Transverse colon (tissue), 4 donors: ENCODE measurements at regions not wholly inside any gene's neighbourhood (a gene's known extent, or its start where the extent isn't known, plus 50 kb on each side); places are given as distances from the start of the nearest gene placed in this dataset.

Experiments
- DNase-seq: peaks from one replicate; pipeline ENCODE4 v3.0.0-alpha.2; 2019
- H3K27ac ChIP-seq, 4 donors: fragments of 200-600 bp; sonication (generic); 2 replicates each; pipeline ENCODE4 v1.5.1; 2016 to 2018; ENCODE audit warnings: inconsistent platforms in 4 of 4
- H3K27me3 ChIP-seq: fragments of 200-600 bp; sonication (generic); 2 replicates; pipeline ENCODE4 v1.5.1; 2017; ENCODE audit warnings: inconsistent platforms
- H3K36me3 ChIP-seq, 4 donors: fragments of 200-600 bp; sonication (generic); 2 replicates each; pipeline ENCODE4 v1.5.1; 2017 to 2019; ENCODE audit warnings: inconsistent platforms in 4 of 4
- H3K4me1 ChIP-seq, 4 donors: fragments of 200-600 bp; sonication (generic); 2 replicates each; pipeline ENCODE4 v1.5.1; 2017 to 2020; ENCODE audit warnings: inconsistent platforms in 4 of 4
- H3K4me3 ChIP-seq, 4 donors: fragments of 200-600 bp; sonication (generic); 1 replicate in 1 of 4; 2 replicates in 3 of 4; pipeline versions ENCODE4 v1.5.1 to v1.6.1; 2017 to 2019; ENCODE audit warnings: inconsistent platforms in 4 of 4
- H3K9me3 ChIP-seq, 2 donors: fragments of 200-600 bp; sonication (generic); 2 replicates each; pipeline ENCODE4 v1.5.1; 2017 to 2019; ENCODE audit warnings: inconsistent platforms in 2 of 2
- CTCF ChIP-seq, 5 experiments: fragments of 200-600 bp in 3 of 5; fragments of 450-650 bp in 2 of 5; sonication (generic) in 3 of 5; IDR thresholded peaks; 1 replicate in 2 of 5; 2 replicates in 3 of 5; pipeline ENCODE4 v1.5.1; 2016 to 2017; ENCODE audit warnings: antibody characterized with exemption in 5 of 5, inconsistent platforms in 3 of 5, mild to moderate bottlenecking in 2 of 5, moderate library complexity in 1 of 5
- EP300 ChIP-seq: sonication (generic); formaldehyde crosslinking; IDR thresholded peaks from one replicate; pipeline ENCODE4 v1.6.1; 2017; ENCODE audit warnings: antibody characterized with exemption, low read depth
- POLR2A ChIP-seq: fragments of 450-650 bp; IDR thresholded peaks from one replicate; pipeline ENCODE4 v1.6.1; 2016; ENCODE audit warnings: antibody characterized with exemption, mild to moderate bottlenecking, moderate library complexity
- POLR2AphosphoS5 ChIP-seq, 3 donors: sonication (generic); formaldehyde crosslinking; IDR thresholded peaks; one replicate each; pipeline ENCODE4 v1.6.1; 2016; ENCODE audit warnings: antibody characterized with exemption in 3 of 3
- WGBS, 2 donors: methylation state at CpG; one replicate each; pipeline ENCODE4 v1.1.5; 2018; ENCODE audit warnings: low coverage in 1 of 2; 5-methylcytosine and 5-hydroxymethylcytosine counted together
- in situ Hi-C, 4 donors: fragments of 200-750 bp; cut with MboI; loops; one replicate each; pipeline versions ENCODE4 v1.15.0 to v1.15.1; 2017; ENCODE audit warnings: low sequenced_read_pairs in 3 of 4, low pct_ligation_motif_present in 1 of 4, low pct_unique_long_range_greater_than_20kb in 1 of 4
- intact Hi-C: fragments of 100-400 bp; cut with DNase I; formaldehyde crosslinking; loops from one replicate; pipeline ENCODE4 v1.15.1; 2023; ENCODE audit warnings: low total_unique reads

GRCh38 chr4:3668825-3669552 lies 97.2 kb upstream of the ADRA2C start:
- DNase-seq, result no peak
- intact Hi-C loops, result no loop called here

GRCh38 chr4:3667258-3667657 lies 98.9 kb upstream of the ADRA2C start:
- Histone ChIP-seq H3K36me3 (no peaks in the 10 kb centered on the region), H3K4me1 (no peaks in the 10 kb centered on the region), H3K27ac (no peak overlapping the region), H3K27me3 (no peaks in the 10 kb centered on the region), H3K4me3 (no peak overlapping the region), H3K9me3 (no peaks in the 10 kb centered on the region)
- TF ChIP-seq POLR2AphosphoS5 (IDR thresholded peaks at IDR 0.05) (no peak), POLR2A (no peak), CTCF (IDR thresholded peaks at IDR 0.05) (no peak), EP300 (no peak)
- WGBS, 2 donors, result 79 to 100% methylated on average over 1 to 7 of the region's 7 CpGs
- in situ Hi-C loops, result no loop called here
- intact Hi-C loops, result no loop called here
- DNase-seq, result no peak

More at GRCh38 chr4:3668825-3669552, 97.2 kb upstream of the ADRA2C start:
- WGBS, 2 donors, result 87% methylated on average over 26 of the region's 27 CpGs; no CpG with 5 or more reads in 1 of the 2 donors
- Histone ChIP-seq H3K4me3 (no peak overlapping the region), H3K27me3 (no peaks in the 10 kb centered on the region), H3K4me1 (no peaks in the 10 kb centered on the region), H3K9me3 (no peaks in the 10 kb centered on the region), H3K27ac (no peak overlapping the region), H3K36me3 (no peaks in the 10 kb centered on the region)
- in situ Hi-C loops, result no loop called here
- TF ChIP-seq EP300 (no peak), POLR2A (no peak), CTCF (IDR thresholded peaks at IDR 0.05) (no peak), POLR2AphosphoS5 (IDR thresholded peaks at IDR 0.05) (no peak)

- no peaks in the 10 kb centered on the region for H3K9me3 ChIP-seq
- no peaks in the 10 kb centered on the region for H3K27me3 ChIP-seq
- no peaks in the 10 kb centered on the region for H3K4me1 ChIP-seq
- in situ Hi-C loops, result no loop called here
- no peak for DNase-seq
- no peaks in the 10 kb centered on the region for H3K36me3 ChIP-seq
- intact Hi-C loops, result no loop called here
- H3K4me3 ChIP-seq, result no peak overlapping the region
- TF ChIP-seq EP300, result no peak
- TF ChIP-seq CTCF (IDR thresholded peaks at IDR 0.05), result no peak
- TF ChIP-seq POLR2A, result no peak
- TF ChIP-seq POLR2AphosphoS5 (IDR thresholded peaks at IDR 0.05), result no peak
- 90% methylated on average over 6 of the region's 6 CpGs; no CpG with 5 or more reads in 1 of the 2 donors for WGBS, 2 donors
- no peak overlapping the region for H3K27ac ChIP-seq
These were observed 99.9 kb upstream of the ADRA2C start for GRCh38 chr4:3666263-3666662.

GRCh38 chr4:3665360-3665891 lies 100.8 kb upstream of the ADRA2C start:
- H3K36me3 ChIP-seq, result no peaks in the 10 kb centered on the region
- TF ChIP-seq POLR2AphosphoS5 (IDR thresholded peaks at IDR 0.05) (no peak), CTCF (IDR thresholded peaks at IDR 0.05) (no peak), POLR2A (no peak), EP300 (no peak)
- H3K27ac ChIP-seq, result no peak overlapping the region
- 88 to 89% methylated on average over 1 of the region's 1 CpG for WGBS, 2 donors
- intact Hi-C loops (no loop called here), in situ Hi-C loops (no loop called here)
- DNase-seq, result no peak
- no peaks in the 10 kb centered on the region for H3K9me3 ChIP-seq
- no peak overlapping the region for H3K4me3 ChIP-seq
- H3K27me3 ChIP-seq, result peaks cover 1% of the 10 kb centered on the region
- H3K4me1 ChIP-seq, result no peaks in the 10 kb centered on the region
